SKM-1 treated with dmso at 0.1 percent for 144 hours (cell line): ENCODE measurements at regions not wholly inside any gene's neighbourhood (a gene's known extent, or its start where the extent isn't known, plus 50 kb on each side); places are given as distances from the start of the nearest gene placed in this dataset.

ENCODE experiments used
- DNase-seq: peaks from one replicate; lab custom pipeline; 2025; ENCODE audit not compliant: unreplicated experiment; lab: John Stamatoyannopoulos, UW

DNA sequence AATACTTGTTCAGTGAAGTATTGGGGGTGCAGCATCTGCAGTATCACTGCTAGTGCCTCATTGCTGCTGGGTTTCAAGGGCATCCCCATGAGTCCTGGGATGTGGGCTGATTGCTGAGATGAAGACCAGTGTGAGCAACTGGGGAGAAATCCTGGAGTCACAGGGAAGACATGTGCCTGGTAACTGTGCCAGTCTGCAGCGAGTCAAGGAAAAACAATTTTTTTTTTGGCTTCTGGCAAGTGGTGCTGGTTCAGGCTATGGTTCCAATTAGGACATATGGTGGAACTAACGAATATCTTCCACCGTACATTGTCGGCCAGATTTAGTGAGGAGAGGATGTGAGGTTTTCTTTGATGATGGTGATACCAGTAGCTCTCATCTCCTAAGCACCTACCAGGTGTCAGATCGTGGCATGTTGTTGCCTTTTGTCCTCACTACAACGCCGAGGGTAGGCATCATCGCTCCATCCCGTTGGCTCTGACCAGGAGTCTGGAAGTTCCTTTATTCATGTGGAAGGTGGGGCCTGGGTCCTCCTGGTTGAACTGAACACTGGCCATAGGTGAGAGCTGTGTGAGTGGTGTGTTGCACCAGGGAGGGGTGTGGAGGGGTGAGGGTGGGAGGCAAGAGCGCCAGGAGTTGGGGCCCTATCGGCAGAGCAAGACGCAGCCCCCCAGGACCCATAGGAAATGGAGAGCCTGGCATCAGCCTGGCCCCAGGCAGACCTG is 118.0 kb upstream of the HS6ST1 start:
- no peak for DNase-seq

DNA sequence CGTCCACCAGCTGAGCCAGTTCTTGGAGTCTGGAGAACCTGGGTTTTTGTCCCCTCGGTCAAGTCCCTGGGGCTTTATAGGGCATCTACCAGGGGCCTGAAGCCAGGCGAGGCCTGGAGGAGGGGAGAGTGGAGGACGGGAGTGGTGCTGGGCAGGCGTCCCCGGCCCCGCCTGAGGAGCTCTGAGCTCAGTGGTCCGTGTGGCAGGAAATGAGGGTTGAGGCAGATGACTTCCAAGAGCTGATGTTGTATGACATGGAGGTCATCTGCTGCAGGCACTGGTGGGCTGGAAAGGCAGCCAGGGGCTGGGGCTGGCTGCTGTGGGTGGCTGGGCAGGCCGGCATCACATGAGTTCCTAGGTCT is 118.5 kb upstream of the HS6ST1 start:
- no peak for DNase-seq

DNA sequence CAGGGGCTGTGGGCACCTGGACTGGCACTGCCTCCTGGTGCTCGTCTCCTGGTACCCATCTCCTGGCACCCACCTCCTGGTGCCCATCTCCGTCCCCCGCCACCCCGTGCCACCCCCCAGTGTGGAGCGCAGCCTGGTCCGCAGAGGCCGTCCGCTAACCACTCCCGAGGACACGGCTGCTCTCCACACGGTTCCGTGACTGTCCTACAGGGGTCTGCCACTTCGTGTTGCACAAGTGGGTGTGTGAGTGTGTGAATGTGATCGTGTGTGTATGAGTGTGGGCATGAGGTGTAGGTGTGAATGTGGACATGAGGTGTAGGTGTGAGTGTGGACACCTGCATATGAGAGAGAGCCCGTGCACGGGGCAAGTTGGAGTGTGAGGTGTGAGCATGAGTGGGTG is 119.4 kb upstream of the HS6ST1 start:
- DNase-seq = no peak

DNA sequence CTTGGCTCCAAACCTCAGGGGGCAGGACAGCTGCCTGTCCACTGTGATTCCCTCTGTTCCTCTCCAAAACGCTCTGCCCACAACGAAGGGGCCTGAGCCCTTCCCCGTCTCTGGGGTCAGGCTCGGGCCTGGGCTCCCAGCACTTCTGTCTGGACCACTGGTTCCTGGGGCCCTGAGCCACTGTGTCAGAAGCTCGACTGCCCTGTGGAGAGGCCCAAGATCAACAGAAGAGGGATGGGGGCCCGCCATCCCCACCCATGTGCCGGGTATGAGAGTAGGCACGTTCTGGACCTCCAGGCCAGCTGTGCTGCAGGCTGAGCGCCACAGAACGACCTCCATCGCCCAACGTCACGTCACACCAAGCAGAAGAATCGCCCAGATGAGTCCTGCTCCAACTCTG is 119.9 kb upstream of the HS6ST1 start:
- DNase-seq = no peak

- no peak for DNase-seq
Measured at GRCh38 chr2:128439031-128439790, 120.5 kb upstream of the HS6ST1 start.

- DNase-seq = no peak
Measured at GRCh38 chr2:128439791-128440665, 121.4 kb upstream of the HS6ST1 start.

DNA sequence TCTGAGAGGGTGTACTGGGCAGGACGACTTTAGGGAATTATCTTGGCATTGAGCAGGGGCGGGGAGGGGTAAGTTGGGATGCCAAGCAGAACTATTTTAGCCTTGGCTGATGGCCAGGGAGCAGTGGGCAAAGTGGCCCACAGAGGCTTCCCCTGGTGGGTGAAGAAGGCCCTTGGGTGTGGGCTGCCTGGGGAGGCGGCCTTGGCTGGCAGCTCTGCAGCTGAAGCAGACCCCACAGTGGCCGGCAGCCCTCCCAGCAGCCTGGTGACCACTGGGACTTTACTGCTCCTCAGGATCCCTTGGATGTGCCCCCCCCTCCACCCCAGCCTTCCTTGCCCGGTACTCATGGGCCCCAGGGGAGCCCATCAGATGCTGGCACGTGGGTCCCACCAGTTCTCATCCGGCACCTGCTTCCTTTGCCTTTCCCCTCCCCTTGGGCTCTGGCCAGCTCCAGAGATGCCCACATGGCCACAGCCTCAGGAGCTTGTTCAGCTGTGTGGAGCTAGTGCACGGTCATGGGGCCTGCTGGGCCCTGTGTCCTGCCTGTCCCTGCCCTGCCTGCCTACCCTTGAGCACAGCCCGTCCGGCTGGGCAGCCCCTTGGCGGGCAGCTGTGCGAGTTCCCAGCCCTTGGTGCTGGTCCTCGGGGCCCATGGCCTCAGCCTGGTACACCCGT is 122.1 kb upstream of the HS6ST1 start:
- no peak for DNase-seq

GRCh38 chr2:128441341-128442052 is 122.8 kb upstream of the HS6ST1 start:
- DNase-seq = no peak

DNA sequence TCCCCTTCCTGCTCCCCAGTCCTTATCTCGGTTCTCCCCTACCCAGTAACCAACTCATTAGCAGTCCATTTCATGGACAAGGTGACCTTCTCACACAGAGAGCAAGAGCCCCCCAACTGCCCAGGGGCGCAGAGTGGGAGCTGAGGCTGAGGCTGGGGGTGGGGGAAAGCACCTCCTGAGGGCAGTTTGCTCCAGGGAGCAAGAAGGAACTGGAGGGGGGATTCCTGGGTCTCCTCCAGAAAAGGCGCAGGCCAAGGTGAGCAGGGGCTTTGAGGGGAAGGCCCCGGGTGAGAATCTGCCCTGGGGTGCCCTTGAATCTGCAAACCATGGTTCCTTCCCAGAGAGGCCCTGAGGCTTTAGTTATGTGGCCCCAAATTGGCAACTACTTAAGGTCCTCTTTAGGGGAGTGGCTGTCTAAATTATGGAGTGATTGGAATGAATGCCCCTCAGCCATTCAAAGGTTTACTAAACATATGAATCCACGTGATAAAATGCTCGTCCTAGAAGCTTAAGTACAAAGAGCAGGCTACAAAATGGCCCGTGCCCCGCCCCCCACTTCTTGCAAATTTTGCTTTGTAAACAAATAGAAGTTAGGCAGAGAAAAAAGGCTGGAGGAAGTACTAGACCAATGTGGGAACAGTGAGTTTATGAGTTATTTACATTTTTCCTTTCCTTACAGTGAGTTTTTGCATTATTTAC is 123.5 kb upstream of the HS6ST1 start:
- DNase-seq = no peak

DNA sequence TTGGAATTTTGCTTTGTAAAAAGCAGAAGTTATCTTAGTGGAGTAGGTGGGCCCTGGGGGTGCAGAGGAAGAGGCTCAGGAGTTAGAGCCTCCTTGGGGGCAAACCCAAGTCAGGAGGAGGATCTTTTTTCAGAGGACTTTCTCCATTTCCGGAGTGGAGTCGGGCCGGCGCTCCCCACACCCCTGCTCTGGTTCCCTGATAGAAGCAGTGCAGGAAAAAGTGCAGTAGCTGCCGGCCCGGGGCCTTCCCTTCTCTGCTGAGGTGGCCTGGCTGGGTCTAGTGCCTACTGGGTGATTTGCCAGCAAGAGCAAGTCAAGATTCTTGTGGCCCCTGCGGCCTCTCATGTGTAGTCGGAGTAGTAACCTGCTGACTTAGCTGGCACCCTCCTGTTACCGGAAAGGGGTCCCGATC is 124.2 kb upstream of the HS6ST1 start:
- peak; percentile 36 for DNase-seq

- no peak for DNase-seq
Measured at GRCh38 chr2:128444121-128444771, 125.6 kb upstream of the HS6ST1 start.

- no peak for DNase-seq
Measured at GRCh38 chr2:128444816-128445522, 126.3 kb upstream of the HS6ST1 start.

GRCh38 chr2:128445523-128445900 is 126.8 kb upstream of the HS6ST1 start:
- DNase-seq = no peak

GRCh38 chr2:128446049-128446873 is 127.6 kb upstream of the HS6ST1 start:
- no peak for DNase-seq

GRCh38 chr2:128446874-128447537 is 128.3 kb upstream of the HS6ST1 start:
- no peak for DNase-seq

DNA sequence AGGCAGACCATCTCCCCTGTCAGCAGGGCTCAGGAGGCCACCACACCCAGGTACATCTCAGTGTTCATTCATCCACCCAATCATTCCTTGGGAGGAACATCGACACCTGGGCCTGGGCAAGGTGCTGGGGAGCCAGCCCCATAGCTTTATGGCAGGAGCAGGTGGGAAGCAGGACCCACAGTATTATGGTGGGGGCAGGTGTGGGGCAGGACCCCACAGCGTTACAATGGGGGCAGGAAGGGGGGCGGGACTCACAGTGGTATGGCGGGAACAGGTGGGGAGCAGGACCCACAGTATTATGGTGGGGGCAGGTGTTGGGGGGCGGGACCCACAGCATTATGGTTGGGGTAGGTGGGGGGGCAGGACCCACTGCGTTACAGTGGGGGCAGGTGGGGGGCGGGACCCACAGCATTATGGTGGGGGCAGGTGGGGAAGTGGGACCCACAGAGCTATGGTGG is 128.9 kb upstream of the HS6ST1 start:
- DNase-seq = no peak
